T-helper 22 cell (primary cell): ENCODE measurements at regions not wholly inside any gene's neighbourhood (a gene's known extent, or its start where the extent isn't known, plus 50 kb on each side); places are given as distances from the start of the nearest gene placed in this dataset.
"Not testable (repeated sequence)": the region's sequence is repeated elsewhere in the genome, so short reads cannot be mapped to it uniquely, and the experiment has no call there.

ENCODE experiments used
- DNase-seq: peaks from one replicate; pipeline ENCODE4 v3.0.0-alpha.2; 2020; ENCODE audit warnings: low read depth

DNA sequence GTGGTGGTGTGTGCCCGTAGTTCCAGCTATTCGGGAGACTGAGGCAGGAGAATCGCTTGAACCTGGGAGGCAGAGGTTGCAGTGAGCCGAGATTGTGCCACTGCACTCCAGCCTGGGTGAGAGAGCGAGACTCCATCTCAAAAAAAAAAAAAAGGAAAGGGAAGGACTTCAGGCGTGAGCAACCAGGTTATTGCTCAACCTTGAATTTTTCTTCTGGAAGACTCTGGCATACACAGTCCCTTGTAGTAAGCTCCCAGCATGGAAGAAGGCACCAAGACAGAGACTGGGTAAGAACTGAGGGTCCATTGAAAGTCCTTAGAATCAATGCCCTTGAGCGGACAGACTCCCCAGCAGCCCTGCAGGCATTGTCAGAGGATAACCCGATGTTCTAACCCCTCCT, 75.0 kb downstream of the C9orf50 start:
- not testable (repeated sequence) for DNase-seq

DNA sequence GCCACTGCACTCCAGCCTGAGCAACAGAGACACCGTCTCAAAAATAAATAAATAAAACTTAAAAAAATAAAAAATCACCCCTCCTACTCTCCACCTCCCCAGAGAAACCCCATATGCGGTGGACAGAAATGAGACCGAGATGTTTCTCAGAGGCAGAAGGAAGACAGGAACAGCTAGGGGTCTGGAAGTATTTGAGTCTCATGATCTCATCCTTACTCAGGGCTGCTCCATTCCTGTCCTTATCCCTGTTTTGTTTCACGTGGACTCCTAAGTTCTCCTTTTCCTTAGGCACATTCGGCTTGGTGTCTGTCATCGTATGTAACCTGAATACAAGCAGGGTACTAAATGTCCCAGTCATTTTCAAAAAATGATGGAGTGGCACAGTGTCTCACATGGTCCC, 76.1 kb downstream of the C9orf50 start:
- no peak for DNase-seq

DNA sequence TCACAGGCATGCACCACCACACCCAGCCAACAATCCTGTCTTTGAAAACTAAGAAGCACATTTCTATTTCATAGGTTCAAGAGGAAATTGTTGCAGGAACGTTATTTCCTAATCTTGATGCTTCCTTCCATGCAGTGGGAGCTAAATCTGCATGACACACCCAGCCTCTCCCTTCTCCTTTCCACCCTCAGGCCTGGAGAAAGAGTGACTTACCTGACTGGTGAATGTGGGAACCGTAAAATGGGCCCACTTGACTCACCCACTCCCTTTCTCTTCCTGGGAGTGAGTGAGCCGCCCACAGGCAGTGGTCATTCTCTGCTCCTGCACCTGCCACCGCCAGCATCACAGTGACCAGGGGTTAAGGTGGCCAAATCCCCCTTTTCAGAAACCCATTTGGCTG, 78.2 kb downstream of the C9orf50 start:
- no peak for DNase-seq

DNA sequence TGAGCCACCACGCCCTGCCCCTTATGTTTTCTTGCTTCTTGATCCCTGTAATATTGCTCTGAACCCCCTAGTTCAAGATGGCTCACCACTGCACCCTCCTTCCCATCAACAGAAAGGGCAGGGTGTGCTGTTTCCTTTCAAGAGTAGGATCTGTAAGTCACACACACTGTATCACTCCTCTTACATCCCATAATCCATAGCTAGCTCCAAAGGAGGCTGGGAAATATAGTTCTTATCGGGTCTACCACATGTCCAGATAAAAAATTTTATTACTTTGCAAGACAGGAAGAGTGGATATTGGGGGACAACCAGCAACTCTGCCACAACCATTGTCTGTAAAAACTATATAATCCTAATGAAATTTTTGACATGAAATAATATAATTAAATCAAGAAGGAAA, 79.6 kb downstream of the C9orf50 start:
- no peak for DNase-seq

DNA sequence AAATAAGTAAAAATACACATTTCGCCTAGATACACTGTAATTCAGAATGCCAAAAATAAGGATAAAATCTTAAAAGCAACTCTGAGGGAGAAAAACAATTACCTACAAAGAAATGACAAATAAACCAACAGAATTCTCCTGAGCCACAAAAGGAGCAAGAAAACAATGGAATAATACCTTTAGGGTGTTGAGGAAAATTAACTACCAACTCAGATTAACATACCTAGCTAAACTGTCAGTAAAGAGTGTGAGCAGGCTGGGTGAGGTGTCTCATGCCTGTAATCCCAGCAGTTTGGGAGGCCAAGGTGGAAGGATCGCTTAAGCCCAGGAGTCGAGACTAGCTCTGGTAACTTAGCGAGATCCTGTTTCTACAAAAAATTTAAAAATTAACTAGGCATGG, 81.5 kb downstream of the C9orf50 start:
- no peak for DNase-seq

DNA sequence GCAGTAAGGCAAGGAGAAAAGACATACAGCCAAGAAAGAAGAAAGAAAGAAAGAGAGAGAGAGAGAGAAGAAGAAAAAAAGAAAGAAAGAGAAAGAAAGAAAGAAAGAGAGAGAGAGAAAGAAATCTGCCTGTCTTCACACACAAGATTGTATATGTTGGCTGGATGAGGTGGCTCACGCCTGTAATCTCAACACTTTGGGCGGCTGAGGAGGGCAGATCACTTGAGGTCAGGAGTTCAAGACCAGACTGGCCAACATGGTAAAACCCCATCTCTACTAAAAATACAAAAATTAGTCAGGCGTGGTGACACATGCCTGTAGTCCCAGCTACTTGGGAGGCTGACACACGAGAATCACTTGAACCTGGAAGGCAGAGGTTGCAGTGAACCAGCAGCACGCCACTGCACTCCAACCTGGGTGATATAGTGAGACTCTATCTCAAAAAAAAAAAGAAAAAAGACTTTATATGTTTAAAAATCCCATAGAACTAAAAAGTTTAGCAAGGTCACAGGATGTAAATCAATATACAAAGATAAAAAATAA, 89.0 kb downstream of the C9orf50 start:
- not testable (repeated sequence) for DNase-seq

DNA sequence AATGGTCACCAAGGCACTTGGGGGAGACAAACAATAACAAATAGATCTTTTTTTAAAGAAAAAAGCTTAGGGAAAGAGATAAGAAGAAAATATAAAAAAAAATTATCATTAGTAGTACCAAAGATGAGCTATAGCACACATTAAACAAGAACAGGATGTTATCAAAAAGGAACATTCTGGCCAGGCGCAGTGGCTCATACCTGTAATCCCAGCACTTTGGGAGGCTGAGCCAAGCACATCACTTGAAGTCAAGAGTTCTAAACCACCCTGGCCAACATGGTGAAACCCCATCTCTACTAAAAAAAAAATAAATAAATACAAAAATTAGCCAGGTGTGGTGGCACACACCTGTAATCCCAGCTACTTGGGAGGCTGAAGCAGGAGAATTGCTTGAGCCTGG, 92.9 kb downstream of the C9orf50 start:
- not testable (repeated sequence) for DNase-seq

DNA sequence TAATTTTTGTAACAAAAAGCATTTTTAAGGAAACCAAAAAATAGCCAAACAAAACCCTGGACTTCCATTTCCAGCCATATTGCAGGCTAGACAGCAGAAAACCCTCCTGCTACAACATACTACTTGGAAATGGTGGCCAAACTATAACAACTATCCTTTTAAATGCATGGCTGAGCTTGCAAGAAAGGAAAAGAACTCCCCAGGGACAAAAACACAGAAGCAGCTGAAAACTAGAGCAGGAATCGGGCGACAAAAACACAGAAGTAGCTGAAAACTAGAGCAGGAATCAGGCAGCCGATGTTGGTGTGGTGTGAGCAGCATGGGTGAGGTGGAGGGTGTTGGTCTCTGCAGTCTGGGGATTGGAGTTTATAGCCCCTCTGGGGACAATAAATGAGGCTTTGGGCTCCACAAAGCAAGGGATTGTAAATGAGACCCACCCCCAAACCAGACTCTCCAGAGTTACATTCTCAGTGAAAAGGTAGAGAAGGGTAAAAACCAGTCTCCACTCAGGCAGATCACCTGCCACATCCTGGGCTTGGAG, 95.2 kb downstream of the C9orf50 start:
- DNase-seq, result no peak

DNA sequence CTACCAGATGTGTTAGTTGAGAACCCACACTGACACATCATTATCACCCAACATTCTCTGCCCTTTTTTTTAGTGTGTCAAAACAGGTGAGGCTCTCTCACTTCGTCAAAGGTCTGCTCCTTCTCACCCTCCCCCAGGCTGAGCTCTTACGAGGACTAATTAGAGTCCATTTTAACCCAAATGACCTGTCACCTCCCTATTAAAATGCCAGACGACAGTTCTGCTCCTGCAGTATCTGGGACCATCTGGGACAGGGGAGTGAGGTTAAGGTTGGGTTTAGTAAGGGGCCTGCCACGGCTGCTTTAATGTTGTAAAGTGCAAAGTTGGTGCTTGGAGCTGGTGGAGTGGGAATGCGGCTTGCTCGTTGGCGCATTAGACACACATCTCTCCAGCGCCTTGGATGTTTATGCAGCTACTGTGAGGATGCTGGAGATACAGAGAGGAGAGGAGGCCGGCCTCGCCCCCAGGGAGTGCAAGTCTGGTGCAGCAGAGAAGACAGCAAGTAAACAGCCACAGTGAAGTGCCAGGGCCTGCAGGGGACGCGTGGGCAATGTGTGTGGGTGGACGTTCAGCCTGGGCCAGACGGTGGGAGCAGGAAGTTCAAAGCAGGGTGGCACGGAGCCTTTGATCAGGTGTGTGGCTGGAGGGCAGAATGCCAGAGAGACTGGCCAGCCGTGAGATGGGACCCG, 96.2 kb downstream of the C9orf50 start:
- DNase-seq, result no peak

DNA sequence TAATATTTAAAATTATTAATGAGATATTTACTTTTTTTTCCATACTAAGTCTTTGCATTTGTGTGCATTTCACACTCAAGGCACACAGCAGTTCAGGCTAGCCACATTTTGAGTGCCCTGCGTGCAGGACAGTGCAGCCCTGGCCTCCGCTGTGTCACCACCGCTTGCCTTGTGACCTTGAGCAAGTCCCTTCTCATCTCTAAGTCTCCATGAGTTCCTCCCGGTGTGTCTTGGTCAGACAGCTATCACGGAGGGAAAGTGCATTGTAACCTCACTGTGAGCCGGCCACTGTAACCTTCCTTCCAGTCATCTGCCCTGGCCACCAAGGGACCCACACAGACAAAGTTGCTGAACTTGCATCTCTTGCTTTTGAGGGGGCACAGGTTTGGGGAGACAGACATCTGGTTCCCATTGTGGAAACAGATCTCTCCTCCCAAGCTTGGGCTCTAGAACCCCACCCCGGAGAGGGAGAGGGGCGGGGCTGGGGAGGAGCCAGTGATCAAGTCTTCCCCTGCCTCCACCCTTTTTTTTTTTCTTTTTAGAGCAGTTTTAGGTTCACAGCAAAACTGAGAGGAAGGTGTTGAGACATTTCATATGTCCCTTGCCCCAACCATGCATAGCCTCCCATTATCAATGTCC, 96.8 kb downstream of the C9orf50 start:
- DNase-seq, result no peak

DNA sequence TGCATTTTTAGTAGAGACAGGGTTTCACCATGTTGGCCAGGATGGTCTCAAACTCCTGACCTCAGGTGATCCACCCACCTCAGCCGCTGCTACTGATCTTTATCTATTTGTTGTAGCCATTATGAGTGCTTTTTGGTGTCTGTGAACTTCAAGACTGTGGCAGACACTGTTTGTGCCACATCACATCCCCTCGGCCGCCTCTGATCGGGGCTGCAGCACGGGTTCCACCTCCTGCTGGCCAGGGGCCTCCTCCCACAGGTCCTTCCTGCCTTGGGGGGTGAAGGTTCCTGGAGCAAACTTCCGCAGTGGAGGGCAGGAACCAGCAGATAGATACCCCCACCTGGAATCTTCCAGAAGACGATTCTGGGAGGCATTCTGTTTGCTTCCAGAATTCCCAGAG, 98.5 kb downstream of the C9orf50 start:
- no peak for DNase-seq

DNA sequence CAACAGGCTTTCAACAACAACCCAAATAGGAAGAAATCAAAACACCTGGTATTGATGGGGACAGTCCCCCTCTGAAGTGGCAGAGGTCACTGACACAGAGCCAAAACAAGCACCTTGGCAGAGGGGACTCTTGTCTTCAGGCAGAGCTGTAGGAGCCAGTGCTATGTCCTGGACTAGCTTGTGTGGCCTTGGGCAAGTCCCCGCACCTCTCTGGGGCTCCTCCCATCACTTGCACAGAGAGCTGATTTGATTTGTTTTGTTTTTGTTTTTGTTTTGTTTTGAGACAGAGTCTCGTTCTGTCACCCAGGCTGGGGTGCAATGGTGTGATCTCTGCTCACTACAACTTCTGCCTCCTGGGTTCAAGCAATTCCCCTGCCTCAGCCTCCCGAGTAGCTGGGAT, 100.8 kb downstream of the C9orf50 start:
- DNase-seq, result no peak

DNA sequence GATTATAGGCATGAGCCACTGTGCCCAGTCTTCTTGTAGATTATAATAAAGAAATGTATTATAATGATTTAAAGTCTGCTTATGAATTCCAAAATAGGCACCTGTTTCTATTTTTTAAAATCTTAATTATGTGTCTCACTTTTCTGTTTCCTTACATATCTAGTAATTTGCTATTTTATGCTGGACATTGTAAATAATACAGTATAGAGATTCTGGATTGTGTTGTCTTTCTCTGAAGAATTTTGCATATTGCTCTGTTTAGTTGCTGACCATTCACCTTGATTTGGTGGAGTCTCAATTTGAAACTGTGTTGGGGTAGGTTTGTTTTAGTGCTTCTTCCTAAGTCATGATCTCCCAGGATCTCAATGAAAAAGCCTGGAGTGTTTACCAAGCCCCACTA, 102.8 kb downstream of the C9orf50 start:
- DNase-seq, result no peak

DNA sequence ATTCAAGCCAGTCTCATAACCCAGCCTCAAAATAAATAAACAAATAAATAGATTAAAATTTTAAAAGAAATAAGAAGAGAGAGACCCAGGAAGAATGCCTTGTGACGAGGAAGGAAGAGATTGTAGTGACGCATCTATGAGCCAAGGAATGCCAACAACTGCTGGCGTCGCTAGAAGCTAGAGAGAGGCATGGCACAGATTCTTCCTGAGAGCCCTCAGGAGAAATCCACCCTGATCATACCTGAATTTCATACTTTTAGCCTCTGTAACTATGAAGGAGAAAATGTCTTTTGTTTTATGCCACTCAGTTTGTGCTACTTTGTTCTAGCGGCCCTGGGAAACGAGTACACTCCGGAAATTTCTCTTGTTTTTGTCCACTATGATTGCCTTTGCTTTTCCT, 103.9 kb downstream of the C9orf50 start:
- no peak for DNase-seq

DNA sequence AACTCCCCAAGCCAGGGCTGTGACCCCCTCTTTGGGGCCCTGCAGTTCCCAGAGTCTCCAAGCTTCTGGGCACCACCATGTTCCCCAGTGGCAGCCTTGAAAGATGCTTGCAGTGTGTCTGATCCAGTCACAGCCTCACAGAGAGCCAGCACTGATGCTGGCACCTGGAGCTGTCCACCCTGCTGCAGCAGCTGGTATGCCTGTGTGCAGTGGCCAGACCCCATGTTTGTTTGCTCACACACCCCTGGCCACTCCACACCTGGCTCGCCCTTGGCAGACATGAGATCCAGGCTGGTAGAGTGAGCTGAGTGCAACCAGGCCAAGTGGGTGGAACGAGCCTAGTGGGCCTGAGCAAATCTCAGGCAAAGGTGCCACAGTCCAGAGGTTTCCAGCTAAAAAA, 106.0 kb downstream of the C9orf50 start:
- DNase-seq, result no peak

DNA sequence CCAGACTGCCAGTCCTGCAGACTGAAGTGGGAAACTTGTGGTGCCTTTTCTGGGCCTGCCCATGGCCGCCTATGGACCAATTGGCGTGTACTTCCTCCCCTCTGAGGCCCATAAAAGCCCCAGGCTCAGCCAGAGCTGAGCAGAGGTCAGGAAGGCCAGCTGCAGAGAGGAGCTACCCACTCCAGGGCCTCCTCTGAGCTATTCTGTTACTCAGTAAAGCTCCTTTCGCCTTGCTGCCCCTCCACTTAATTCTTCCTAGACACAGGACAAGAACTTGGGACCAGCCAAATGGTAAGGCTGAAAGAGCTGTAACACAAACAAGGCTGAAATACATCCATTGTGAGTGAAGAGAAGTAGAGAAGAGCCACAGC, 106.4 kb downstream of the C9orf50 start:
- no peak for DNase-seq

DNA sequence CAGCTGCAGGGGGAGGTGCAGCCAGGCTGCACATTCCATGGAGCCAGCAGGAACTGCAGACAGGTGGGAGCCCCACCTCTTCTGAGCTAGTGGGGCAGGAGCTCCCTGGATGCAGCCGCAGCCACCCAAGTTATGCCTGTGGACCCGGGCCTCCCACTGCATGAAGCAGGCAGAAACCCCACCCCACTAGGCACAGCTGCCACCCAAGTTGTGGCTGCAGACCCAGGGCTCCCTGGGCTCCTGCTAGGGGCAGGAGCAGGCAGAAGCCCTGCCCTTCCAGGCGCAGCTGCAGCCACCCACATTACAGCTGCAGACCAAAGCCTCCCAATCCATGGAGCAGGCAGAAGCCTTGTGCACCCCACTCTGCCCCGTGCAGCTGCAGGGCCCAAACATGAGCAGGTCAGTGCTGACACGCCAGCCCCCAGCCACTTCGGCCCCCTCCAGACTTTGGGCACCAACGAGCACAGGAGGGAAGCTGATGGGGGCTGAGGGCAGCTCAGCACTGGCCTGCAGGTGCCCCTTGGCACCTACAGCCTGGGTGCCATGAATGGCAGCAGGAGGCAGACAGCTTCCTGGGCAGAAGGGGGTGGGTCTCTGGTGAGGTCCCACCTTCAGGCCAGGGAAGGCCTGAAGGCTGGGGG, 106.9 kb downstream of the C9orf50 start:
- DNase-seq, result no peak

DNA sequence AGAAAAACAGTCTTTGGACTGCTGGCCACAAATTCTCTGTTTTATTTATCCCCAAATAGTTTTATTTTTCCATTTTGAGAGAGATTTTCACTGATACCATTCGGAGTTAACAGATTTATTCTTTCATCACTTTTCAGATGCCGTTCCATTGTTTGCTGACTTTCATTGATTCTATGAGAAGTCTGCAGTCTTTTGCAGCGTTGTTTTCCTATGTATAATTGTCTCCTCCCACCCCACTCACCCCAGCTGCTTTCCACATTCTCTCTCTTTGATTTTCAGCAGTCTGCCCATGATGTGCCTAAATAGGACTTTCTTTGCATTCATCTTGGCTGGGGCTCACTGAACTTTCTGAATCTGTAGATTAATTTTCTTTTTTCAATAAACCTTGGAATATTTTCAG, 107.6 kb downstream of the C9orf50 start:
- no peak for DNase-seq

DNA sequence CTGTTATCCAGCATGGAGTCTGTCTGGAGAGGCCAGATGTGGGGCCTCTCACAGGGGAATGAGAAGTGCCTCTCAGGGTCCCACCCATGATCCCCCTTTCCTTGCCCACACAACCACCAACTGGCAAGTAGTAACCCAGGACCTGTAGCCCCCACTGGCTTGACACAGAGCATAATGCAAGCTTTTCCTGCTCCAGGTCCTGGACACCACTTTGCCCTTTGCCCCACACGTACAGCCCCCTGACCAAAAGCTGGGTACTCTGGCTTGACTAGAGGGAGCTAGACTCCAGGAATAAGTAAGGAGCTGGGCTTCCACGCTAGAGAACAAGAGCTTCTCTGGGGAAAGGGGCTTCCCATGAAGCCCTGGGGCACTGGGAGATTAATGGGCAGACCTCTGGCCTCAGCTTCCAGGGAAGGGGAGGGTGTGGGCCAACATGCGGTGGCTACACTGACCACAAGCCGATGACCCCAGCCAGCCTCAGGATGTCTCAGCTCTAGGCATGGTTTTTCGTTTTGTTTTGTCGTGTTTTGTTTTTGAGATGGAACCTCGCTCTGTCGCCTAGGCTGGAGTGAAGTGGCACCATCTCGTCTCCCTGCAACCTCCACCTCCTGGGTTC, 109.5 kb downstream of the C9orf50 start:
- DNase-seq, result no peak

DNA sequence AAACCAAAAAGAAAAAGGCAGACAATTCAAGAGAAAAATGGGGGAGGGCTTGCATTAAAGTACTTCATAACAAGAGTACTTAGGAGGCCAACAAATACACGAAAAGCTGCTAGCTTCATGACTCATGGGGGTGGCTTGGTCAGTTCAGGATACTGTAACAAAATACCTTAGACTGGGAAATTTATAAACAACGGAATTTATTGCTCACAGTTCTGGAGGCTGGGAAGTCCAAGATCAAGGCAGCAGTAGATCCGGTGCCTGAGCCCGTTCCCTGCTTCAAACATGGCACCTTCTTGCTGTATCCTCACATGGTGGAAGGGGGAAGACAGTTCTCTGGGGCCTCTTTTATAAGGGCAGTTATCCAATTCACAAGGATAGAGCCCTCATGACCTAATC, 111.4 kb downstream of the C9orf50 start:
- no peak for DNase-seq

DNA sequence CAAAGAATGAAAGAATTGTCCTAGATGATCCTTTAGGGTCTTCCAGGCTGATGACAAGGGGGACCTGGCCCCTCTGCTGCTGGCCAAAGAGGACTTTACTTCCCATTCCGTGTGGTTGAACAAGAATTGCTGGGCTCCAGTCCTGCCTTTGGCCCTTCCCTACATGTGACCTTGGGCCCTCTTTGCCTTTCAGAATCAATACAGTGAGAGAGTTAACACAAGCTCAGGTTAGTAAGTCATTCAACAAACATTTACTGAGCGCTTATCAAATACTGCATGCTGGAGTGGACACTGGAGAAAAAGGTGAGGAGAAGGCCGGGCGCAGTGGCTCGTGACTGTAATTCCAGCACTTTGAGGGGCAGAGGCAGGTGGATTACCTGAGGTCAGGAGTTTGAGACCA, 113.1 kb downstream of the C9orf50 start:
- no peak for DNase-seq

DNA sequence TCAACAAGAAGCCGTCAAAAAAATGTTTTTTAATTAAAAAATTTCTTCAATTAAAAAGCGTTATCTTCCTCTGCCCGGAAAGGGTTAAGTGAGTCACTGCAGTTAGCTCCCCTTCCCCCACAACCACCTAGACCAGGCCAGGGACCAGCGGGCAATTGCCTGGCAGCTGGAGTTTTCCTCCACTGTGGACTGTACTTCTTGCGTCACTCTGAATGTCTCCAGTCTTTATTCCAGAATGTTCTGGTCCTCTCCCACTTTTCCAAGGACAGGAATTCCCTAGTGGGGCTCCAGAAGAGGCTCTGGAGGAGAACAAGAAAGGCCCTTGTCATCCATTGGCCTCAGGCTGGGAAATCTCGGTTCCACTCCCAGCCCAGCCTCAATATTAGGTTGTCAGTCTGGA, 114.0 kb downstream of the C9orf50 start:
- DNase-seq, result no peak

DNA sequence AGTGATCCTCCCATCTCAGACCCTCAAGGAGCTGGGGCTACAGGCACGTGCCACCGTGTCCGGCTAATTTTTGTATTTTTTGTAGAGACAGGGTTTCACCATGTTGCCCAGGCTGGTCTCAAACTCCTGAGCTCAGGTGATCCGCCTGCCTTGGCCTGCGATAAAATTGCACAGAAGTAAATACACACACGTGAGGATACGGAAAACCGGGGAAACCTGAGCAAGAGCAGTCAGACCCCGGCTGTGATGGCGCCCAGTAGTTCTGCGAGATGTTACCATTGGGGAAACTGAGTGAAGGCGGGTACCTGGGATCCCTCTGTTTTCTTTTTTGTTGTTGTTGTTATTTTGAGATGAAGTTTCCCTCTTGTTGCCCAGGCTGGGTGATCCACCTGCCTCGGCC, 114.9 kb downstream of the C9orf50 start:
- DNase-seq, result no peak
